GM19397 (cell line): ENCODE measurements at regions not wholly inside any gene's neighbourhood (a gene's known extent, or its start where the extent isn't known, plus 50 kb on each side); places are given as distances from the start of the nearest gene placed in this dataset.

Experiments used
- ATAC-seq: cut with Tn5 transposase; IDR thresholded peaks from one replicate; pipeline ENCODE4 v1.9.1; 2021; ENCODE audit warnings: mild to moderate bottlenecking, moderate library complexity; ENCODE audit not compliant: unreplicated experiment

DNA sequence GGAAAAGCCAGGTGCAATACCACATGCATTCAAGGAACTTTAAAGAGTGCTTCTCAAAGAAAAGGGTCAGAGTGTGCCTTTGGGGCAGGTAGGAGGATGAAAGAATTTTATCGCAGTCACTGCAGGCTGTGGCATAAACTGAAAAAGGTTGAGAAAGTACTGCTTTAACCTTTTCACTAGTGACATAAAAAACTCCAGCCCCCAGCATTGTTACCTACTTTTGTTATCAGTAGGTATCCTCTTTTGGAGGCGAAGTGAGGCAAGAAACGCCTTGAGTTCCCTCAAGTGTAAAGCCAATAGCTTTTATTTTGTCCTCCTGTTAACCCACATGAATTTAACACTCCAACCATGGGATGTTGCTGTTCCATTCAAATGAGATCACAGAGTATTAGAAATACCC lies 64.7 kb upstream of the CHD1 start:
- no peak for ATAC-seq

DNA sequence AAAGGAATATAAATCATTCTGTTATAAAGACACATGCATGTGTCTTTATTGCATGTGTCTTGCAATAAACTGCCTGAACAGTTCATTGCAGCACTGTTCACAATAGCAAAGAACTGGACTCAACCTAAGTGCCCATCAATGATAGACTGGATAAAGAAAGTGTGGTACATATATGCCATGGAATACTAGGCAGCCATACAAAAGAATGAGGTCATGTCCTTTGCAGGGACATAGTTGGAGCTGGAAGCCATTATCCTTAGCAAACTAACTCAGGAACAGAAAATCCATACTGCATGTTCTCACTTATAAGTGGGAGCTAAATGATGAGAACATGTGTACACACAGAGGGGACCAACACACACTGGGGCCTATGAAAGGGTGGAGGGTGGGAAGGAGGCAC lies 63.7 kb upstream of the CHD1 start:
- no peak for ATAC-seq

DNA sequence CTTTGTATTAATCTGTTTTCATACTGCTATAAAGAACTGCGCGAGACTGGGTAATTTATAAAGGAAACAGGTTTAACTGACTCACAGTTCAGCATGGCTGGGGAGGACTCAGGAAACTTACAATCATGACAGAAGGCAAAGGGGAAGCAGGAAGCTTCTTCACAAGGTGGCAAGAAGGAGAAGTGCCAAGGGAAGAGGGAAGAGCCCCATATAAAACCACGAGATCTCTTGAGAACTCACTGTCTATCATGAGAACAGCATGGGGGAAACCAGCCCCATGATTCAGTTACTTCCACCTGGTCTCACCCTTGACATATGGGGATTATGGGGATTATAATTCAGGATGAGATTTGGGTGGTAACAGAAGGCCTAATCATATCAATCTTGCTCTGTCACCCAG lies 60.9 kb upstream of the CHD1 start:
- no peak for ATAC-seq

DNA sequence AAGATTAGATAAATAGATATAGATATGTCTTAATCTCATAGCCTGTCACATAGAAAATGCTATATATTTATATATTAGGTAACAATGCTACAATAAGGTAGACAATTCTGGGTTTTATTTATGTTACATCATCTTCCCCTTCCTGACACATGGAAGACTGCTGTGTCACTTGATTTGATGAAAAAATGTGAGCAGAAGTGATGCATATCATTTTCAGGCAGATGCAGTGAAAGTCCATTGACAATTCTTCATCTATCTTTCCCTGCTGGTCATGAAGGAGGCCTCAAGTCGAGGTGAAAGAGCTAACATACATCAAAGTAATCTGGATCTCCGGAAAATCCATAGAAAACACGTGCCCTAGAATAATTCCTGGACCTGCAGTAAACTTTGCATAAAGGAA lies 57.8 kb upstream of the CHD1 start:
- ATAC-seq = no peak

DNA sequence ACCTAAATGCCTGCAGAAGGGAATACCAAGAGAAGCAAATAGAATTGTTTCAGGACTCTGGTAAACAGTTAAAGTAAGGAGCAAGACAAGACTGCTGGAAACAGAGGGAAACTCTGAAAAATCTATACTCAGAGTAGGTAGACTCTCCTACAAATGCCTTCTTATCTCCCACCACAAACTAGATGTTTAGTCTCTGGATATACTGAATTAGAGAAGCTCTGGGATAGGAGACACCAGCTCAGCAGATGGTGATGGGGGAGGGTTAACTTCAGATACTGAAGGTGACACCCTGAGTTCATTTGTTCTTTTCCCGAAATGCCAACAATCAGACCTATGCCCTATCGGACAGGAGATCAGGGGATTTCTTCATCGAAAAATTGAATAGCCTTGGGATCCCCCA lies 54.1 kb upstream of the CHD1 start:
- ATAC-seq = no peak
